Activated T-cell treated with anti-CD3 and anti-CD28 coated beads, Interleukin-2, amount 50 U/mL, for 24 hours (primary cell): ENCODE measurements at regions not wholly inside any gene's neighbourhood (a gene's known extent, or its start where the extent isn't known, plus 50 kb on each side); places are given as distances from the start of the nearest gene placed in this dataset.

Experiments used
- DNase-seq: peaks from one replicate; pipeline ENCODE4 v3.0.0-alpha.2; 2020
- H3K27ac Mint-ChIP-seq: 2 replicates; pipeline ENCODE4 v1.8.0; 2020; ENCODE audit warnings: mild to moderate bottlenecking, mixed read lengths
- H3K27me3 Mint-ChIP-seq: 2 replicates; pipeline ENCODE4 v1.8.0; 2020; ENCODE audit warnings: mixed read lengths
- H3K36me3 Mint-ChIP-seq: 2 replicates; pipeline ENCODE4 v1.8.0; 2020; ENCODE audit warnings: low read depth, mixed read lengths
- H3K4me1 Mint-ChIP-seq: 2 replicates; pipeline ENCODE4 v1.8.0; 2020; ENCODE audit warnings: low read depth, mixed read lengths
- H3K4me3 Mint-ChIP-seq: 2 replicates; pipeline ENCODE4 v1.8.0; 2020; ENCODE audit warnings: mild to moderate bottlenecking, moderate library complexity, mixed read lengths
- H3K9me3 Mint-ChIP-seq: 2 replicates; pipeline ENCODE4 v1.8.0; 2020; ENCODE audit warnings: mixed read lengths

- H3K4me1 Mint-ChIP-seq, result no peaks in the 10 kb centered on the region
- H3K27me3 Mint-ChIP-seq, result no peaks in the 10 kb centered on the region
- H3K27ac Mint-ChIP-seq, result no peak overlapping the region
- DNase-seq, result no peak
- peaks cover 14% of the 10 kb centered on the region for H3K36me3 Mint-ChIP-seq
- H3K4me3 Mint-ChIP-seq, result no peak overlapping the region
- peaks cover 27% of the 10 kb centered on the region for H3K9me3 Mint-ChIP-seq
These were observed 374.8 kb downstream of the ZFHX3 start for GRCh38 chr16:72673118-72673517.

GRCh38 chr16:72666267-72666666 is 381.7 kb downstream of the ZFHX3 start:
- H3K36me3 Mint-ChIP-seq, result peaks cover 17% of the 10 kb centered on the region
- no peak overlapping the region for H3K27ac Mint-ChIP-seq
- peaks cover 15% of the 10 kb centered on the region for H3K4me1 Mint-ChIP-seq
- H3K4me3 Mint-ChIP-seq, result no peak overlapping the region
- peaks cover 6% of the 10 kb centered on the region for H3K9me3 Mint-ChIP-seq
- no peak for DNase-seq
- peaks cover 6% of the 10 kb centered on the region for H3K27me3 Mint-ChIP-seq

- Mint-ChIP-seq H3K27me3 (peaks cover 6% of the 10 kb centered on the region), H3K27ac (peak overlapping the region; percentile 97), H3K4me3 (peak overlapping the region; percentile 98), H3K9me3 (peaks cover 3% of the 10 kb centered on the region), H3K4me1 (peaks cover 15% of the 10 kb centered on the region), H3K36me3 (peaks cover 15% of the 10 kb centered on the region)
- DNase-seq, result no peak
These were observed 382.2 kb downstream of the ZFHX3 start for GRCh38 chr16:72665701-72666100.

DNA sequence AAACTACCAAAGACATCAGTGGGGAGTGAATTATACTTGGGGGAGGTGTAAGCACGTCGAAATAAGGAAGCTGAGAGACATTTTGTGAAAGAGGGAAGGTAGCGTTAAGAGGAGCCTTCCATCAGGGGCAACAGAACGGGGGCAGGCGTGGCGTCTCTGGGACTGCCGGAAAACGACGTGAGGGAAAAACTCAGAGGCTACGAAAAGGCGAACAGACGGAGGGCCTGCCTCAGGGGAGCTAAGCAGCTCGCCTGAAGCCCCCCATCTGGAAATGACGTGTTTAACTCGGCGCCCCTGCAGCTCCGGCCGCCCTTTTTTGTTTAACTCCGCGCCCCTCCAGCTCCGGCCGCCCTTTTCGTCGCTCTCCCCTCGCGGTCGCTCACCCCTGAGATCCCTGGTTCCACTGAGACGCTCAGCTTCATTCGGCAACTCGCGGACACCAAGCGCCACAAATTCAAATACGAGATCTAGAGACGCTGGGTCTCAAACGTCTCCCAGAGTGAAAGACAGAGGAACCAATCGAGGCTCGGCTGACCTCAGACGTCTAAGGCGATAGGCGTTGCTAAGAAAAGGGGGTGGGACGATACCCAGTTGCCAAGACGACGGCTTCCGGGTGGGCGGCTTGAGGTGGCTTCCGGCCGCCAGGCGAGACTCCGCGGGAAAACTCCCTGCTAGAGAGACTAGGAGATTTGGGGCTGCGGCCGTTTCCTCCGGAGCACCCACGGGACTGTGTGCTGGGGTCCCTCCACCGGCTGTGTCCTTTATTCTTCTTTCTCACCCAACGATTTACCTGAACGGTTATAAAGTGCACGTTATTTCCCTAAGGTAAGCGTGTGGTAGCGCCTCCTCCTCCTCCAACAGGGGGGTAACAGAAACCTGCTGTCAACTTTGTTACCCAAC is 383.2 kb downstream of the ZFHX3 start:
- peak overlapping the region; percentile 98 for H3K4me3 Mint-ChIP-seq
- peak overlapping the region; percentile 97 for H3K27ac Mint-ChIP-seq
- peaks cover 6% of the 10 kb centered on the region for H3K27me3 Mint-ChIP-seq
- peaks cover 12% of the 10 kb centered on the region for H3K36me3 Mint-ChIP-seq
- no peaks in the 10 kb centered on the region for H3K9me3 Mint-ChIP-seq
- peaks cover 15% of the 10 kb centered on the region for H3K4me1 Mint-ChIP-seq
- DNase-seq, result peak; percentile 94

DNA sequence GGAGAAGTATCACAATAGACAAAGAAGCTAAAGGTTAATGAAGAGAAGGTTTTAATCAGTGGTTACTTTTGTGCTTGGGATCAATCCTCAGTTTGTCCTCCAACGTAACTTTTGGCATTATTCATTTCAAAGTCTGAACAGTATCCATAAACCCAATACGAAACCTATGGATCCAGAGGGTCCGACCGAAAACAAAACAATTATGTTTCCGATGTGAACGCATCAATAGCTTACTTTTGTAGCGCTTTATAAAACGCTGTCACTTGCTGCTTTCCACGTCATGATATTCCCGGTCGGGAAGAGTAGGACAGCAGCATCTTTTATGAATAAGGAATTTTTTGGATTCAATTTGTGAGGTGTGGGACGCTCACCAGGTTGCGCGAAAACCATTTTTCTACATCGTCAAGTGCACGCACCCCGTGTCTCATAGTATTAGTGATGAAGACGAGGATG is 383.8 kb downstream of the ZFHX3 start:
- Mint-ChIP-seq H3K36me3 (peaks cover 12% of the 10 kb centered on the region), H3K27me3 (peaks cover 6% of the 10 kb centered on the region), H3K9me3 (no peaks in the 10 kb centered on the region), H3K27ac (peak overlapping the region; percentile 97), H3K4me1 (peaks cover 18% of the 10 kb centered on the region), H3K4me3 (peak overlapping the region; percentile 98)
- DNase-seq, result peak; percentile 31

DNA sequence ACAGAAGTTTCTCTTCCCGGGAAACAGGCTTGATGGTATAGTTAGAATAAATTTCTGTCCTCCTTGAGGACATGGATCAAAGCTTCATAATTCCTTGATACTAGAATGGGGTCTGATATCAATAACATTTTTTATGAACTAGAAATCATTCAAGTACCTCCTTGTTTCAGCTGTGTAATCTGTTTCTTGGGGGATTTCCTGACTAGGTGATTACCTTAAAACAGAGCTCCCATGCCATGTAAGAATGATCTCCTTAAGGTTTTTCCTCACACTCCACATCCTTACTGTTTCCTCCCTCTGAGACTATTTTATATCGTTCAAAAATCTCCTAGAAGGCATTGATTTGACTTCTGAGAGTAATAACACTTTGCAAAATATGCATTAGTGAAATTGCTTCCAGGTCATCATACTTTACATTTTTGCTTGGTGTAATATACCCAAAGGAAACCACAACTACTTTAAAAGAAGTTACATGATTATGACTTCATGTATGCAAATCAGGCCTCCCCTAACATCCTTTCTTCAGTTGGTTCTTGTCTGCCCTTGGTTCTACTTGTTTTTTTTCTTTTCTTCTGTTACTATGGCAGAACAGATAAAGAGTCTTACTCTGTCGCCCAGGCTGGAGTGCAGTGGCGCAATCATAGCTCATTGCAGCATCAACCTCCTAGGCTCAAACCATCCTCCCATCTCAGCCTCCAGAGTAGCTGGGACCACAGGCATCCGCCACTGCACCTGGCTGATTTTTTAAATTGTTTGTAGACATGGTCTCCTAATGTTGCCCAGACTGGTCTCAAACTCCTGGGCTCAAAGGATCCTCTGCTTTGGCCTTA is 388.8 kb downstream of the ZFHX3 start:
- Mint-ChIP-seq H3K36me3 (peaks cover under 1% of the 10 kb centered on the region), H3K4me3 (no peak overlapping the region), H3K4me1 (peaks cover 10% of the 10 kb centered on the region), H3K27me3 (peaks cover 18% of the 10 kb centered on the region), H3K9me3 (no peaks in the 10 kb centered on the region), H3K27ac (no peak overlapping the region)
- no peak for DNase-seq

GRCh38 chr16:72657791-72658190 is 390.1 kb downstream of the ZFHX3 start:
- H3K9me3 Mint-ChIP-seq, result no peaks in the 10 kb centered on the region
- H3K4me1 Mint-ChIP-seq, result peaks cover 6% of the 10 kb centered on the region
- peaks cover 18% of the 10 kb centered on the region for H3K27me3 Mint-ChIP-seq
- no peak for DNase-seq
- H3K27ac Mint-ChIP-seq, result no peak overlapping the region
- no peak overlapping the region for H3K4me3 Mint-ChIP-seq
- no peaks in the 10 kb centered on the region for H3K36me3 Mint-ChIP-seq

DNA sequence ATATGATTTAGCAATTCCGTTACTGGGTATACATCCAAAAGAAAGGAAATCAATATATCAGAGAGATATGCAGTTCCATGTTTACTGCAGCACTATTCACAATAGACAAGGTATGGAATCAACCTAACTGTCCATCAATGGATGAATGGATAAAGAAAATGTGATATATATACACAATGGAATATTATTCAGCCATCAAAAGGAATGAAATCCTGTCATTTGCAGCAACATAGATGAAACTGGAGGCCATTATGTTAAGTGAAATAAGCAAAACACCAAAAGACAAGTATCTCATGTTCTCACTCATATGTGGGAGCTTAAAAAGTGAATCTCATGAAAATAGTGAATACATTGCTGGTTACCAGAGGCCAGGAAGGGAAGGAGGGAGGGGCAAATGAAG is 390.8 kb downstream of the ZFHX3 start:
- Mint-ChIP-seq H3K4me3 (no peak overlapping the region), H3K4me1 (peaks cover 6% of the 10 kb centered on the region), H3K27ac (no peak overlapping the region), H3K36me3 (no peaks in the 10 kb centered on the region), H3K9me3 (peaks cover 4% of the 10 kb centered on the region), H3K27me3 (peaks cover 18% of the 10 kb centered on the region)
- DNase-seq, result no peak

DNA sequence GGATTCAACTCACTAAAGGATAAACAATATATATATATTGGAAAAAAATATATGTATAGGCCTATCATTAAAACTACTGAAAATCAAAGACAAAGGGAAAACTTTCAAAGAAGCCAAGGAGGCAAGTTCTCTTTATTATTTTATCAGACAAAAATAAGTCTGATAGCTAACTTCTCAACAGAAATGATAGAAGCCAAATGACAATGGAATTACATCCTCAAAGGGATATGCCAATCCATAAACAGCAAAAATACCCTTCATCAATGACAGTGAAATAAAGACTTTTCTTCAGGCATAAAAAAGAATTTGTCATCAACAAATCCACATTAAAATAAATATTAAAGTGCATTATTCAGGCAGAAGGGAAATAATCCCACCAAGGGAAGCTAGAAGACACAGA is 393.4 kb downstream of the ZFHX3 start:
- Mint-ChIP-seq H3K4me3 (no peak overlapping the region), H3K27me3 (peaks cover 12% of the 10 kb centered on the region), H3K9me3 (peaks cover 7% of the 10 kb centered on the region), H3K4me1 (peaks cover 6% of the 10 kb centered on the region), H3K36me3 (no peaks in the 10 kb centered on the region), H3K27ac (no peak overlapping the region)
- DNase-seq, result no peak

- no peak for DNase-seq
- H3K36me3 Mint-ChIP-seq, result no peaks in the 10 kb centered on the region
- H3K4me1 Mint-ChIP-seq, result peaks cover 2% of the 10 kb centered on the region
- peaks cover 7% of the 10 kb centered on the region for H3K9me3 Mint-ChIP-seq
- no peak overlapping the region for H3K4me3 Mint-ChIP-seq
- no peak overlapping the region for H3K27ac Mint-ChIP-seq
- no peaks in the 10 kb centered on the region for H3K27me3 Mint-ChIP-seq
These were observed 398.5 kb downstream of the ZFHX3 start for GRCh38 chr16:72649254-72649944.

GRCh38 chr16:72646615-72647014 is 401.3 kb downstream of the ZFHX3 start:
- H3K4me1 Mint-ChIP-seq, result peaks cover 2% of the 10 kb centered on the region
- H3K27me3 Mint-ChIP-seq, result no peaks in the 10 kb centered on the region
- no peak overlapping the region for H3K27ac Mint-ChIP-seq
- peaks cover under 1% of the 10 kb centered on the region for H3K9me3 Mint-ChIP-seq
- no peaks in the 10 kb centered on the region for H3K36me3 Mint-ChIP-seq
- no peak for DNase-seq
- no peak overlapping the region for H3K4me3 Mint-ChIP-seq

DNA sequence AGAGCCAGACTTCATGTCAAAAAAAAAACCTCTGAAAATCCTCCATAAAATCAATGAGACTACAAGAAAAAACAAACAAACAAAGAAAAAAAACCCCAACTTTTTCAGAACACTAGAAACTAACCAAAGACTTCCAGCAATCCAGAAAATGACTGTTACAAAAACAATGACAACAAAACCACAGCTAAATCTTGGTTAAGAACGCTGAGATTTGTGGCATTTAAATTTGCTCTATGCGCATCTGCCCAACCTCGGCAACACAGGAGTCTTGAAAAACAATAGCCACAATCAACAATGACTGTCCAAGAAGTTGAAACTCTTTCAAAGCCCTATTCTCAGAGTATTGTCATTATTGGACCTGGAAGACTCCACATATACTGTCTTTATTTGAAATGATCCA is 402.4 kb downstream of the ZFHX3 start:
- Mint-ChIP-seq H3K27ac (no peak overlapping the region), H3K4me3 (no peak overlapping the region), H3K9me3 (peaks cover 4% of the 10 kb centered on the region), H3K36me3 (no peaks in the 10 kb centered on the region), H3K27me3 (no peaks in the 10 kb centered on the region), H3K4me1 (peaks cover 2% of the 10 kb centered on the region)
- DNase-seq, result no peak

- DNase-seq, result no peak
These were observed 403.0 kb downstream of the ZFHX3 start for GRCh38 chr16:72644911-72645310.

GRCh38 chr16:72639494-72639893 is 408.4 kb downstream of the ZFHX3 start:
- Mint-ChIP-seq H3K27ac (no peak overlapping the region), H3K4me1 (no peaks in the 10 kb centered on the region), H3K4me3 (no peak overlapping the region), H3K27me3 (no peaks in the 10 kb centered on the region), H3K9me3 (peaks cover 12% of the 10 kb centered on the region), H3K36me3 (peaks cover 3% of the 10 kb centered on the region)
- DNase-seq, result no peak

More at GRCh38 chr16:72644911-72645310, 403.0 kb downstream of the ZFHX3 start:
- Mint-ChIP-seq H3K27ac (no peak overlapping the region), H3K9me3 (peaks cover 4% of the 10 kb centered on the region), H3K27me3 (no peaks in the 10 kb centered on the region), H3K36me3 (no peaks in the 10 kb centered on the region), H3K4me1 (peaks cover 2% of the 10 kb centered on the region), H3K4me3 (no peak overlapping the region)
